ENCODE measurements at regions not wholly inside any gene's neighbourhood (a gene's known extent, or its start where the extent isn't known, plus 50 kb on each side); places are given as distances from the start of the nearest gene placed in this dataset.

DNA sequence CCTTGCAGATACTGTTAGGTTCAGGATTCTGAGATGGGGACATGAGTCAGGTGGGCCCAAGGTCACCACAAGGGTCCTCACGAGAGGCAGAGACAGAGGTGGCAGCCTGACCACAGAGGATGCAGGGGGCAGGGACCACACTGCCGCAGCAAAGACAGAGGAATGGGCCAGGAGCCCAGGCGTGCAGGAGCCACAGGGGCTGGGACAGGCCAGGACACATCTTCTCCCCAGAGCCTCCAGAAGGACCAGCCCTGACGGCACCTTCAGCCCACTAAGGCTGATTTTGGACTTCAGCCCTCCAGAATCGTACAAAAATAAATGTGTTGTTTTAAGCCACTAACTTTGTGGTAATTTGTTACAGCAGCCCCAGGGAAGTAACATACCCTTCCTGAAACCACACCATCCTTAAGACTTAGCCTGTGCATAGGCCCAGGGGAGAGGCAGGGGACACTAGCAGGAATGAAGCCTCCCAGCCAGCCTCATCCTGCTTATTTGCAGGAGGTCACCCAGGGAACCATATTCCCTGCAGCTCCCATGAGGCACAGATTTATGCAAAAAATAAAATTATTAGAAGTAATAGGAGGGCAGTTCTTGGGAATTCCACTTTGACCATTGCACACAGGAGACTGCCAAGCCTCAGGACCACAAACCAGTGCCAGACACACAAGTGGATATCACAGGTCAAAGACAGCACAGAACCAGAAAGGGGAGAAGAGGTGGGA lies 119.3 kb upstream of the CST7 start:
- TF ChIP-seq, protein P1, sequence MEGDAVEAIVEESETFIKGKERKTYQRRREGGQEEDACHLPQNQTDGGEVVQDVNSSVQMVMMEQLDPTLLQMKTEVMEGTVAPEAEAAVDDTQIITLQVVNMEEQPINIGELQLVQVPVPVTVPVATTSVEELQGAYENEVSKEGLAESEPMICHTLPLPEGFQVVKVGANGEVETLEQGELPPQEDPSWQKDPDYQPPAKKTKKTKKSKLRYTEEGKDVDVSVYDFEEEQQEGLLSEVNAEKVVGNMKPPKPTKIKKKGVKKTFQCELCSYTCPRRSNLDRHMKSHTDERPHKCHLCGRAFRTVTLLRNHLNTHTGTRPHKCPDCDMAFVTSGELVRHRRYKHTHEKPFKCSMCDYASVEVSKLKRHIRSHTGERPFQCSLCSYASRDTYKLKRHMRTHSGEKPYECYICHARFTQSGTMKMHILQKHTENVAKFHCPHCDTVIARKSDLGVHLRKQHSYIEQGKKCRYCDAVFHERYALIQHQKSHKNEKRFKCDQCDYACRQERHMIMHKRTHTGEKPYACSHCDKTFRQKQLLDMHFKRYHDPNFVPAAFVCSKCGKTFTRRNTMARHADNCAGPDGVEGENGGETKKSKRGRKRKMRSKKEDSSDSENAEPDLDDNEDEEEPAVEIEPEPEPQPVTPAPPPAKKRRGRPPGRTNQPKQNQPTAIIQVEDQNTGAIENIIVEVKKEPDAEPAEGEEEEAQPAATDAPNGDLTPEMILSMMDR (conservative IDR thresholded peaks at IDR 0.05 in 1 of 2, IDR thresholded peaks at IDR 0.05 in 1 of 2; ENCODE audit: extremely low read depth in 1 of 2, insufficient read depth in 1 of 2, low read depth in 1 of 2, low read length in 2 of 2), result no peak
- no peak for TF ChIP-seq EZH2 (IDR thresholded peaks at IDR 0.05; ENCODE audit: borderline replicate concordance, low read length)
